Transverse colon (tissue), 4 donors: ENCODE measurements at regions not wholly inside any gene's neighbourhood (a gene's known extent, or its start where the extent isn't known, plus 50 kb on each side); places are given as distances from the start of the nearest gene placed in this dataset.

Experiments used
- DNase-seq: peaks from one replicate; pipeline ENCODE4 v3.0.0-alpha.2; 2019
- H3K27ac ChIP-seq, 4 donors: fragments of 200-600 bp; sonication (generic); 2 replicates each; pipeline ENCODE4 v1.5.1; 2016 to 2018; ENCODE audit warnings: inconsistent platforms in 4 of 4
- H3K27me3 ChIP-seq: fragments of 200-600 bp; sonication (generic); 2 replicates; pipeline ENCODE4 v1.5.1; 2017; ENCODE audit warnings: inconsistent platforms
- H3K36me3 ChIP-seq, 4 donors: fragments of 200-600 bp; sonication (generic); 2 replicates each; pipeline ENCODE4 v1.5.1; 2017 to 2019; ENCODE audit warnings: inconsistent platforms in 4 of 4
- H3K4me1 ChIP-seq, 4 donors: fragments of 200-600 bp; sonication (generic); 2 replicates each; pipeline ENCODE4 v1.5.1; 2017 to 2020; ENCODE audit warnings: inconsistent platforms in 4 of 4
- H3K4me3 ChIP-seq, 4 donors: fragments of 200-600 bp; sonication (generic); 1 replicate in 1 of 4; 2 replicates in 3 of 4; pipeline versions ENCODE4 v1.5.1 to v1.6.1; 2017 to 2019; ENCODE audit warnings: inconsistent platforms in 4 of 4
- H3K9me3 ChIP-seq, 2 donors: fragments of 200-600 bp; sonication (generic); 2 replicates each; pipeline ENCODE4 v1.5.1; 2017 to 2019; ENCODE audit warnings: inconsistent platforms in 2 of 2
- EP300 ChIP-seq: sonication (generic); formaldehyde crosslinking; IDR thresholded peaks from one replicate; pipeline ENCODE4 v1.6.1; 2017; ENCODE audit warnings: antibody characterized with exemption, low read depth
- POLR2A ChIP-seq: fragments of 450-650 bp; IDR thresholded peaks from one replicate; pipeline ENCODE4 v1.6.1; 2016; ENCODE audit warnings: antibody characterized with exemption, mild to moderate bottlenecking, moderate library complexity
- POLR2AphosphoS5 ChIP-seq, 3 donors: sonication (generic); formaldehyde crosslinking; IDR thresholded peaks; one replicate each; pipeline ENCODE4 v1.6.1; 2016; ENCODE audit warnings: antibody characterized with exemption in 3 of 3
- WGBS, 2 donors: methylation state at CpG; one replicate each; pipeline ENCODE4 v1.1.5; 2018; ENCODE audit warnings: low coverage in 1 of 2; 5-methylcytosine and 5-hydroxymethylcytosine counted together
- in situ Hi-C, 4 donors: fragments of 200-750 bp; cut with MboI; loops; one replicate each; pipeline versions ENCODE4 v1.15.0 to v1.15.1; 2017; ENCODE audit warnings: low sequenced_read_pairs in 3 of 4, low pct_ligation_motif_present in 1 of 4, low pct_unique_long_range_greater_than_20kb in 1 of 4
- intact Hi-C: fragments of 100-400 bp; cut with DNase I; formaldehyde crosslinking; loops from one replicate; pipeline ENCODE4 v1.15.1; 2023; ENCODE audit warnings: low total_unique reads
- TF ChIP-seq, protein P1 (sequence below), 5 experiments: fragments of 200-600 bp in 3 of 5; fragments of 450-650 bp in 2 of 5; sonication (generic) in 3 of 5; IDR thresholded peaks; 1 replicate in 2 of 5; 2 replicates in 3 of 5; pipeline ENCODE4 v1.5.1; 2016 to 2017; ENCODE audit warnings: antibody characterized with exemption in 5 of 5, inconsistent platforms in 3 of 5, mild to moderate bottlenecking in 2 of 5, moderate library complexity in 1 of 5

DNA sequence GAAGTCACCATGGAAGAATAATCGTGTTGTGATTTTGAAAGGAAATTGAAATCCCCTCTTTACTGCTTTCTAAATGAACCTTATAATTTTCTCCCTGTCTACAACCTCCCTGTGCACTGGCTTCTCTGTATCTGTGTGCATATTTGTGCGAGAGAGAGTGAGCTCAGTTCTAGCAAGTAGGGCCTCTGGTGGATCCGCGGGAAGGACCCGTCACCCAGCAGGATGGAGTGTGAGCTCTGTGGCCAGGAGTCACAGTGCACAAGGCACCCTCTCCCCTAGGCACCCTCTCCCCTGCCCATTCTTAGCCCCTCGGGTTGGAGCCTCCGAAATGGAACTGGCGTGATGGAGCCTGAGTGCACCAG, 109.0 kb downstream of the TRIM29 start:
- no peak for DNase-seq
- Histone ChIP-seq H3K9me3 (no peaks in the 10 kb centered on the region), H3K27ac (no peak overlapping the region), H3K27me3 (peaks cover 8% of the 10 kb centered on the region), H3K4me3 (no peak overlapping the region), H3K36me3 (no peaks in the 10 kb centered on the region), H3K4me1 (no peaks in the 10 kb centered on the region)
- 80 to 91% methylated on average over 1 to 8 of the region's 8 CpGs for WGBS, 2 donors
- TF ChIP-seq EP300 (no peak), POLR2AphosphoS5 (IDR thresholded peaks at IDR 0.05) (no peak), POLR2A (no peak)
- TF ChIP-seq, protein P1, sequence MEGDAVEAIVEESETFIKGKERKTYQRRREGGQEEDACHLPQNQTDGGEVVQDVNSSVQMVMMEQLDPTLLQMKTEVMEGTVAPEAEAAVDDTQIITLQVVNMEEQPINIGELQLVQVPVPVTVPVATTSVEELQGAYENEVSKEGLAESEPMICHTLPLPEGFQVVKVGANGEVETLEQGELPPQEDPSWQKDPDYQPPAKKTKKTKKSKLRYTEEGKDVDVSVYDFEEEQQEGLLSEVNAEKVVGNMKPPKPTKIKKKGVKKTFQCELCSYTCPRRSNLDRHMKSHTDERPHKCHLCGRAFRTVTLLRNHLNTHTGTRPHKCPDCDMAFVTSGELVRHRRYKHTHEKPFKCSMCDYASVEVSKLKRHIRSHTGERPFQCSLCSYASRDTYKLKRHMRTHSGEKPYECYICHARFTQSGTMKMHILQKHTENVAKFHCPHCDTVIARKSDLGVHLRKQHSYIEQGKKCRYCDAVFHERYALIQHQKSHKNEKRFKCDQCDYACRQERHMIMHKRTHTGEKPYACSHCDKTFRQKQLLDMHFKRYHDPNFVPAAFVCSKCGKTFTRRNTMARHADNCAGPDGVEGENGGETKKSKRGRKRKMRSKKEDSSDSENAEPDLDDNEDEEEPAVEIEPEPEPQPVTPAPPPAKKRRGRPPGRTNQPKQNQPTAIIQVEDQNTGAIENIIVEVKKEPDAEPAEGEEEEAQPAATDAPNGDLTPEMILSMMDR (IDR thresholded peaks at IDR 0.05) = no peak
- in situ Hi-C loops (no loop called here), intact Hi-C loops (no loop called here)

DNA sequence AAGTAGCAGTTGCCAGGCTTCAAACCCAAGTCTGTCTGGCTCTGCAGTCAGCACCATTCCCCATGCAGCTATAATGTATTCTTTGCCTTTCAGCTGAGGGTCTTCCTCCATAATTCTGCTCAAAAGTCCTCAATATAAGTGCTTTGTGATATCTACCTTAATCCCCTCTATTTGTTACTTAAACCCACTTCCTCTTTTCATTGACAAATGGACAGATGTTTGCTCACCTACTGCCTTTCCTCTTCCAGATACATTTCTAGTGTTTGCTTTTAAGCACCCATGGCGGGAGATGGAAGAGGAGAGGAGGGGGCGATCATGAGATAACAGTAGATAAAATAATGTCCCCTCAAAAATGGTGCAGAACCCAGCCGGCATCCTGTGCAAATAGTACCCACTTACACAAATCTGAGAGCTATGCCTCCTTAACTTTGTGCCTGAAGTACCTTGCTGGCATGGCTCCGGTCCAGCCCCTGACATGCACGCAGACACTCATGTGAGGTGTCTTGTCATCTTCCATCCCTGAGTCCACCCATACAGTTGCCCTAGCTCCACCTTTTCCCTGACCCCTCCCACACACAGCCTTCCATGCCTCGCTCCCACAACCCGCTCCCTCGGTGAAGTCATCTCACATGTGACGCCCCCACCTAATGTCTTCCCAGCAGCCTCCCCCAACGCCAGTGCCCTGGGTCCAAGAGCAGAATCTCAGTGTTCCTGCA, 109.6 kb downstream of the TRIM29 start:
- TF ChIP-seq EP300 = no peak
- TF ChIP-seq POLR2A = no peak
- TF ChIP-seq, protein P1 (IDR thresholded peaks at IDR 0.05) = no peak
- no peak for TF ChIP-seq POLR2AphosphoS5 (IDR thresholded peaks at IDR 0.05)
- in situ Hi-C loops = no loop called here
- WGBS, 2 donors = 82 to 86% methylated on average over 8 to 10 of the region's 10 CpGs
- no peak for DNase-seq
- Histone ChIP-seq H3K27ac (no peak overlapping the region), H3K27me3 (peaks cover 8% of the 10 kb centered on the region), H3K4me3 (no peak overlapping the region), H3K9me3 (no peaks in the 10 kb centered on the region), H3K4me1 (no peaks in the 10 kb centered on the region), H3K36me3 (no peaks in the 10 kb centered on the region)
- intact Hi-C loops = no loop called here

DNA sequence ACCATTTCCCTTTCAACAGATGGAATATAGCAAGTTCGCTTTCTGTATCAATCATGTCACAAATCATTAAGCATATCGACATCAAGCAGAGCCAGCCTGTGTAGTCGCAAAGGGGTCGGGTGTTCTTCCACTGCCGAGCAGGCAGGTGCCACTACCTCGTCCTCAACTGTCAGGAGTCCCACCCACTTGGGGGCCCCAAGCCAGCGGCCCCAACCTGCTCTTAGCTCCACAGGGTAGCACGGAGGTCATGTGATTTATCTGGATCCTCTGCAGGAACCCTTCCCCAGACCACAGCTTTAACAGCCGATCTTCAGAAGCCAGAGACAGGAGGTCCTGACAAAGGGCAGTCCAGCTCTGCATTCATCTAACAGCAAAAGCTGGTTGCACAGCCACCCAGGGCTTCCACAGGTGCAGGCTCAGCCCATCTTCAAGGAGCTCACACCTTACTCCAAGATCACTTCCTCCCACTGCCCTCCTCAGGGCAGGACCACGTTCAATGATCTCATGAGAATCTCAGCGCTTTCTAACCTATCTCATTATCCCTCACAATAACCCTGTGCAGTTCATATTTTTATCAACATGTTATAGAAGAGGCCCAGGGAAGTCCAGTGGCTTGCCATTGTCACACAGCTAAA, 110.2 kb downstream of the TRIM29 start:
- H3K4me1 ChIP-seq = peaks cover 0 to 3% (median 0%) of the 10 kb centered on the region in 4 donors
- intact Hi-C loops (no loop called here), in situ Hi-C loops (no loop called here)
- peaks cover 8% of the 10 kb centered on the region for H3K27me3 ChIP-seq
- no peaks in the 10 kb centered on the region for H3K36me3 ChIP-seq
- no peaks in the 10 kb centered on the region for H3K9me3 ChIP-seq
- H3K27ac ChIP-seq = no peak overlapping the region
- 68 to 100% methylated on average over 2 to 11 of the region's 11 CpGs for WGBS, 2 donors
- DNase-seq = no peak
- no peak overlapping the region for H3K4me3 ChIP-seq
- TF ChIP-seq POLR2A (no peak), EP300 (no peak), POLR2AphosphoS5 (IDR thresholded peaks at IDR 0.05) (no peak)
- TF ChIP-seq, protein P1 (IDR thresholded peaks at IDR 0.05) = no peak

DNA sequence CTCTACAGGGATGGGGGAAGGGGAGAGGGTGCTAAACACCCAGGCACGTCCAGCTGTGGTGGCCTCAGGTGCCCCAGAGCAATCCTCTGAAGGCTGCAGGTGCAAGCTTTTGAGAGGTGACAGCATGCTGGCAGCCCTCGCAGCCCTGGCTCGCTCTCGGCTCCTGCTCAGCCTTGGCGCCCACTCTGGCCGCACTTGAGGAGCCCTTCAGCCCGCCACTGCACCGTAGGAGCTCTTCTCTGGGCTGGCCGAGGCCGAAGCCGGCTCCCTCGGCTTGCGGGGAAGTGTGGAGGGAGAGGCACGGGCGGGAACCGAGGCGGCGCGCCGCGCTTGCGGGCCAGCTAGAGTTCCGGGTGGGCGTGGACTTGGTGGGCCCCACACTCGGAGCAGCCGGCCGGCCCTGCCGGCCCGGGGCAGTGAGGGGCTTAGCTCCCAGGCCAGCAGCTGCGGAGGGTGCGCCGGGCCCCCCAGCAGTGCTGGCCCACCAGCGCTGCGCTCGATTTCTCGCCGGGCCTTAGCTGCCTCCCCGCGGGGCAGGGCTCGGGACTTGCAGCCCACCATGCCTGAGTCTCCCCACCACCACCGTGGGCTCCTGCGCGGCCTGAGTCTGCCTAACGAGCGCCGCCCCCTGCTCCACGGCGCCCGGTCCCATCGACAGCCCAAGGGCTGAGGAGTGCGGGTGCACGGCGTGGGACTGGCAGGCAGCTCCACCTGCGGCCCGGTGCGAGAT, 112.1 kb downstream of the TRIM29 start:
- WGBS, 2 donors = 94% methylated on average over 48 of the region's 56 CpGs; no CpG with 5 or more reads in 1 of the 2 donors
- Histone ChIP-seq H3K36me3 (no peaks in the 10 kb centered on the region), H3K27ac (no peak overlapping the region), H3K9me3 (no peaks in the 10 kb centered on the region), H3K27me3 (peaks cover 8% of the 10 kb centered on the region), H3K4me1 (peaks cover 0 to 16% (median 2%) of the 10 kb centered on the region in 4 donors), H3K4me3 (no peak overlapping the region)
- in situ Hi-C loops = no loop called here
- intact Hi-C loops = no loop called here
- TF ChIP-seq, protein P1 (IDR thresholded peaks at IDR 0.05) = no peak
- no peak for TF ChIP-seq POLR2A
- no peak for TF ChIP-seq POLR2AphosphoS5 (IDR thresholded peaks at IDR 0.05)
- TF ChIP-seq EP300 = no peak
- DNase-seq = no peak
